Fibroblast of pulmonary artery (primary cell): ENCODE measurements at regions not wholly inside any gene's neighbourhood (a gene's known extent, or its start where the extent isn't known, plus 50 kb on each side); places are given as distances from the start of the nearest gene placed in this dataset.
"Not testable (repeated sequence)": the region's sequence is repeated elsewhere in the genome, so short reads cannot be mapped to it uniquely, and the experiment has no call there.

Source experiments
- DNase-seq: peaks from one replicate; pipeline ENCODE4 v3.0.0-alpha.2; 2010; ENCODE audit warnings: low read depth
- H3K4me3 ChIP-seq: replicated peaks from 2 replicates; pipeline ENCODE4 v1.5.1; 2011; ENCODE audit warnings: low read depth, mild to moderate bottlenecking, control low read depth, low read length, moderate library complexity
- CTCF ChIP-seq: IDR thresholded peaks from 2 replicates; pipeline ENCODE4 v1.5.1; 2011; ENCODE audit warnings: mild to moderate bottlenecking, control low read depth, low read length, inconsistent platforms; ENCODE audit errors: missing control alignments

GRCh38 chr3:11910971-11911531 is 64.4 kb upstream of the TAMM41 start:
- TF ChIP-seq CTCF = no peak
- DNase-seq = no peak
- no peak overlapping the region for H3K4me3 ChIP-seq

GRCh38 chr3:11911887-11912286 is 65.2 kb upstream of the TAMM41 start:
- not testable (repeated sequence) for DNase-seq, H3K4me3 ChIP-seq

GRCh38 chr3:11913316-11913715 is 66.6 kb upstream of the TAMM41 start:
- no peak for TF ChIP-seq CTCF
- no peak overlapping the region for H3K4me3 ChIP-seq
- DNase-seq = no peak

GRCh38 chr3:11914041-11914440 is 67.4 kb upstream of the TAMM41 start:
- TF ChIP-seq CTCF = no peak
- no peak overlapping the region for H3K4me3 ChIP-seq
- DNase-seq = no peak

GRCh38 chr3:11914651-11915050 is 68.0 kb upstream of the TAMM41 start:
- TF ChIP-seq CTCF = no peak
- no peak overlapping the region for H3K4me3 ChIP-seq
- DNase-seq = no peak

- DNase-seq = no peak
- H3K4me3 ChIP-seq = no peak overlapping the region
- no peak for TF ChIP-seq CTCF
Measured at GRCh38 chr3:11915621-11916424, 69.1 kb upstream of the TAMM41 start.

GRCh38 chr3:11916425-11916762 is 69.7 kb upstream of the TAMM41 start:
- DNase-seq = not testable (repeated sequence)

GRCh38 chr3:11917051-11917450 is 70.4 kb upstream of the TAMM41 start:
- DNase-seq = no peak
- H3K4me3 ChIP-seq = no peak overlapping the region
- TF ChIP-seq CTCF = no peak

More at GRCh38 chr3:11916425-11916762, 69.7 kb upstream of the TAMM41 start:
- H3K4me3 ChIP-seq = not testable (repeated sequence)
